Activated naive CD4-positive, alpha-beta T cell treated with anti-CD3 and anti-CD28 coated beads, Interleukin-2, amount 50 U/mL, for 24 hours (primary cell): ENCODE measurements at regions not wholly inside any gene's neighbourhood (a gene's known extent, or its start where the extent isn't known, plus 50 kb on each side); places are given as distances from the start of the nearest gene placed in this dataset.

Source experiments
- H3K27ac Mint-ChIP-seq: one replicate; pipeline ENCODE4 v1.8.0; 2021; ENCODE audit warnings: mild to moderate bottlenecking, mixed read lengths
- H3K27me3 Mint-ChIP-seq: one replicate; pipeline ENCODE4 v1.8.0; 2021; ENCODE audit warnings: mixed read lengths
- H3K36me3 Mint-ChIP-seq: one replicate; pipeline ENCODE4 v1.8.0; 2021; ENCODE audit warnings: mixed read lengths
- H3K4me1 Mint-ChIP-seq: one replicate; pipeline ENCODE4 v1.8.0; 2021; ENCODE audit warnings: mixed read lengths
- H3K4me3 Mint-ChIP-seq: one replicate; pipeline ENCODE4 v1.8.0; 2021; ENCODE audit warnings: mild to moderate bottlenecking, mixed read lengths
- H3K9me3 Mint-ChIP-seq: one replicate; pipeline ENCODE4 v1.8.0; 2021; ENCODE audit warnings: mixed read lengths

DNA sequence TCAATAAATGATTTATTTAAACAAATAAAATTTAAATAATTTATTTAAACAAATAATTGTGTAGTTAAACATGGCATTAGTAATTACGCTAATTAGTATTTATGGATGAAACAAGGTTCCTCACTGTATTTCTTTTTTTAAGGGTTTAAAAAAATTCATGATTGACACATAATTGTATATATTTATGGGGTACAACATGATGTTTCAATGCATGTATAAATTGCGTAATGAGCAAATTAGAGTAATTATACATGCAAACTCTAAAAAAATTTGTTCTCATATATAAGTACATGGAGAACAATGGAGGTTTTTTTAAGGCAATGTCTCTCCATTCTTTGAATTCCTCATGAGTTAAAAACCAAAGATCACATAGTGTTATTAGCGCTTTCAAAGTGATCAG lies 115.7 kb upstream of the KLF3 start:
- Mint-ChIP-seq H3K36me3 (no peaks in the 10 kb centered on the region), H3K27me3 (no peaks in the 10 kb centered on the region), H3K4me3 (no peak overlapping the region), H3K27ac (no peak overlapping the region), H3K9me3 (no peaks in the 10 kb centered on the region), H3K4me1 (peaks cover 4% of the 10 kb centered on the region)

DNA sequence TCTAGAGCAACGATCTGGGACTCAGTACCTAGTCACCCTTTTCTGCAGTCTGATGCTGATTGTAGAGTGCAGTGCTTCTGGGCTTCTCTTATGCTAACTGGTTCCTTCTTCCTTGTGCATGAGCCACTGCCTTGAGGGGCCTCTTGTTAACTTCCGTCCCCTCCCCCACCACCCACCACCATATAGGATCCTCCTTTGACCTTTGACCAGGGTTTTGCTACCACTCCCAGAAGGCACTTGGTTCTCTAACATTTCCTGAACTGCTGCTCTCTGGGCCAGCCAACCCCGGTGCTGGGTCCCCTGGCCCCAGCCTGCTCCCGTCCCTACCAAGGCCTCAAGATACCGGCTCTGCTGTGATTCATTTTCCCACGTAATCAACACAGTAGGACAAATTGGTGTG lies 104.6 kb upstream of the KLF3 start:
- H3K27me3 Mint-ChIP-seq: no peaks in the 10 kb centered on the region
- no peaks in the 10 kb centered on the region for H3K9me3 Mint-ChIP-seq
- no peak overlapping the region for H3K27ac Mint-ChIP-seq
- H3K36me3 Mint-ChIP-seq: no peaks in the 10 kb centered on the region
- H3K4me1 Mint-ChIP-seq: peaks cover 23% of the 10 kb centered on the region
- H3K4me3 Mint-ChIP-seq: no peak overlapping the region

DNA sequence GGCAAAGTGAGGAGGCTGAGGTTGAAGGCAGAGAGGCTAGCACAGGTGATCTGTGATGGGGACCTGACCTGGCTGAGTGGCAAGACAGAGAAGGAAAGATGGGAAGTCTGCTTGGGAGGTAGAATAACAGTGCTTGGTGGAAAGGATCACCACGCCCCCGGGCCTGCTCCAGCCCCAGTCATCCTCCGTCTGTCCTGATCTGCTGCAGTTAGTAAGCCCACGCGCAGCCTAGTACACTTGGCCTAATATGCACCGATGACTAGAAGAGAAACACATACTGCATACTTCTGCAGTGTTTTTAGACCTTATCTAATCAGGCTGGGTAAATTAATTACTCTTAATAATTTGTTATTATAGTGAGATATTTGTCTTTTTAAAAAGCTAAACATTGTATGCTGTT lies 103.7 kb upstream of the KLF3 start:
- Mint-ChIP-seq H3K27ac (no peak overlapping the region), H3K27me3 (no peaks in the 10 kb centered on the region), H3K36me3 (no peaks in the 10 kb centered on the region), H3K9me3 (no peaks in the 10 kb centered on the region), H3K4me3 (no peak overlapping the region), H3K4me1 (peaks cover 23% of the 10 kb centered on the region)

DNA sequence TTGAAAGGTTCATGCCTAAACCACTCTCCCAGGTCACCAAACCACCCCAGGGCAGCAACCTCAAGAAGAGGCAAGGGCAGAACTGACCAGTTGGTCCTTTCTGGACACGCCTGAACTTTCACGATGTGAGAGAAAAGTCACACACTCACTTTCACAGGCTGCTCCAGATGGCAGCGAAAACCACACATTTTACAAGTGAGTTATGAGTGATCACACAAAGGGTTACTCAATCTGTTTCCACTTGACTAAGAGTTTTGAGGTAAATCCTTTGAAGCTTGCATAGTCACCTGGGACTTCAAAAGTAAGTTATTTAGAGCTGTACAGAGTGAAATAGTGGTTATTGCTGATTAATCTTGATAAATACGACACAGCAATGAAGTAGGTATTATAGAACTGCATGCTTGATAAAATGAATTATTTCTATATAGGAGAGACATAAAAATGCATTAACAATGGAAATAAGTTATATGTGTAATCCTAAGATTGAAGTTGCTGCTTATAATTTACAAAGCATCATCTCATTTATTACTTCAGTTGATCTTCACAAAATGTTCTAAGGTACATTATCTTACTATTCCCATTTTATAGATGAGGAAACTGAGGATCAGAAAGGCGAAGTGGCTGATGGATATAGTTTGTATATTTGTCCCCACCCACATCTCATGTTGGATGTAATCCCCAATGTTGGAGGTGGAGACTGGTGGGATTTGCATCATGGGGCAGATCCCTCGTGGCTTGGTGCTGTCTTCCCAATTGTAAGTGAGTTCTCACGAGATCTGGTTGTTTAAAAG lies 103.0 kb upstream of the KLF3 start:
- no peak overlapping the region for H3K27ac Mint-ChIP-seq
- no peaks in the 10 kb centered on the region for H3K9me3 Mint-ChIP-seq
- H3K4me3 Mint-ChIP-seq: no peak overlapping the region
- H3K27me3 Mint-ChIP-seq: no peaks in the 10 kb centered on the region
- peaks cover 23% of the 10 kb centered on the region for H3K4me1 Mint-ChIP-seq
- no peaks in the 10 kb centered on the region for H3K36me3 Mint-ChIP-seq

DNA sequence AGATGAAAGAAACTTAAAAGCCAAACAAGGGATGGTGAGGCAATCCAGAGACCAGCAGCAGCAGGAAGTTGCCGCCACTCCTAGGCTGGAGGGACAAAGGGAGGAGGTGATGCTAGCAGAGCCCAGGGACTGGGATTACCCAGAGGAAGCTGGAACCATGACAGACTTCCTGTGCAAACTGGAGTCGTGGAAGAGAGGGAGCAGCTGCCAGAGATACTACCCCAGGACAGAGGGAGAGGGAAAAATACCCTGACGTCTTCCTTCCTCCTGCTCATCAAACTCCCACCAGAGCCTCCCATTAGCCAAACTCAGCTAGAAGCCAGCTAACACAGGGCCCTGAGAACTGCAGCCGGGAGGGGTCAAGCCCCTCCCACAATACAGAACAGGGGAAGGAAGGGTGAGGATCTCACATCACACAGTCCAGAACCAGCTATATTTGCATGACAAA lies 101.2 kb upstream of the KLF3 start:
- no peaks in the 10 kb centered on the region for H3K36me3 Mint-ChIP-seq
- no peaks in the 10 kb centered on the region for H3K27me3 Mint-ChIP-seq
- no peak overlapping the region for H3K4me3 Mint-ChIP-seq
- peaks cover 23% of the 10 kb centered on the region for H3K4me1 Mint-ChIP-seq
- H3K27ac Mint-ChIP-seq: no peak overlapping the region
- H3K9me3 Mint-ChIP-seq: no peaks in the 10 kb centered on the region

DNA sequence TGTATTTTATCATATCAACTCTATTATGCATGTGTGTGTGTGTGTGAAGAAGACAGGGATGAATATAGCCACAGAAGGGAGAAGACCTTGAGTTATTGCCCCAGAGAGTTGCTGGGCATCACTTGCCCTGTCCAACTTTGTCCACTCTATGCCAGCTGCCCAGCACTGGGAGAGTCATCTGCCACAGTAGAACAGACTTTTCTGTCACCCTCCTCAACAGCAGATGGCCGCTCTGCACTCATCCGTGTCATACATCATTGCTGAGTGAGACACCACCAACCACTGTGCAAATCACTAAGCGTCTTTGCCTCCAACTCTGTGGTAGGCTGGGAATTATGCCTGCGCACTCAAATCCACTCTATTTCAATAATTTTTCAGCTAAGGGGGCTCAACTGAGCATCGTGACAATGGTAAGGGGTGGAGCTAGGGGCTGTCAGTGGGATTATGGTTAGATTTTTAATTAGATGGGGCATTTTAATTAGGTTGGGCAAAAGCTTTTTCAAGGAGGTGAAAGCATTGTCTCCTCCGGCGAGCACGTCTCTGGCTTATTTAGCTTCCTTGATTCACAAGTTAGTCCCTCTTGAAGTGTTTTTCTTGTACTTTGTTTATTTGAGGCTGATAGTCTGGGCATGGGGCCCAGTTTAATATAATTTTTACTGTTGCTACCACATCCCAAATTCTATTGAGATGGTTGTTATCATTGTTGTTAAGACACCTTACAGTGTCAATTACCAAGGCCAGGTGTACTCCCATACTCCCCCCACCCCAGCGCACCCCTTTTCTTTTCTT lies 100.1 kb upstream of the KLF3 start:
- peaks cover 23% of the 10 kb centered on the region for H3K4me1 Mint-ChIP-seq
- no peaks in the 10 kb centered on the region for H3K27me3 Mint-ChIP-seq
- no peak overlapping the region for H3K4me3 Mint-ChIP-seq
- no peak overlapping the region for H3K27ac Mint-ChIP-seq
- no peaks in the 10 kb centered on the region for H3K9me3 Mint-ChIP-seq
- no peaks in the 10 kb centered on the region for H3K36me3 Mint-ChIP-seq

DNA sequence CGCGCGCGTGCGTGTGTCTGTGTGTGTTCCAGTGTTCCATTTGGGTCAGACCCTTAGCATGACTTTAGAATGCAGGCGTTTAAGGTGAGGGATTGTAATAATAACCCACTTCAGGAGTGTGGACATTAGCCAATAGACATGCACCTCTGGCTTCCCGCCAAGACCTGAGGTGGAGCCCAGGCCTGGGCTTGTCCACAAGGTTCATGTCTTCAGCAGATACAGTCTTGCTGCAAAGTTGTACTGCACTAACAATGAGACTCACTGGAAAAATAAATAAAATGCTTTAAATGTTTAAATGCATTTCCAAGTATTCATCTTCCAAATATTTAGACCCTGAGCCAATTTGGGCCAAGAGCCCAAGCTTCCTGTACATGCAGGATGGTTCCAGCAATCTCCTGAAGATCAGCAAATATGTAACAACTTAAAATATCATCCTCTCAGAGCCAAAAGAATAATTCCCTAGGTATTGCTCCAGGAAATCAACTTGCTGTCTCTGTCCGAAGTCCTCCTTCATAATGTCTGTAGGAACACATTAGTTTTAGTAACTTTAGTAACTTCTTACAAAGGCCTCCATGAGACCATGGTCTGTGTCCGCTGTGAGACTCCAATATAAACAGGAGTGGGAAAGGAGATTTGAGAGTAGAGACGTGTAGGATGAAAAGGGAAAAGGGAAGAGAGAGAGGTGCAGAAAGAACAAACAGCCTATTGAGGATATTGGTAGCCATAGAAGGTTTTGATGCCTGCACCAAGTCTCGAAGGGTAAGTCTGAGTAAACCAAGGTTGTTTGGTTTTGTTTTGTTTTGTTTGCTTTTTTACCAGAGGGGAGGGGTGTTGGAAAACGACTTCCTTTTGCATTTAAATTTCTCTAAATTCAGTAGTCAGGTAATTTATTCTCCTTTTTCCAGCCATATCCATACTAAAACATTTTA lies 98.5 kb upstream of the KLF3 start:
- H3K36me3 Mint-ChIP-seq: no peaks in the 10 kb centered on the region
- no peak overlapping the region for H3K4me3 Mint-ChIP-seq
- H3K4me1 Mint-ChIP-seq: peaks cover 16% of the 10 kb centered on the region
- H3K27ac Mint-ChIP-seq: no peak overlapping the region
- H3K27me3 Mint-ChIP-seq: no peaks in the 10 kb centered on the region
- no peaks in the 10 kb centered on the region for H3K9me3 Mint-ChIP-seq

DNA sequence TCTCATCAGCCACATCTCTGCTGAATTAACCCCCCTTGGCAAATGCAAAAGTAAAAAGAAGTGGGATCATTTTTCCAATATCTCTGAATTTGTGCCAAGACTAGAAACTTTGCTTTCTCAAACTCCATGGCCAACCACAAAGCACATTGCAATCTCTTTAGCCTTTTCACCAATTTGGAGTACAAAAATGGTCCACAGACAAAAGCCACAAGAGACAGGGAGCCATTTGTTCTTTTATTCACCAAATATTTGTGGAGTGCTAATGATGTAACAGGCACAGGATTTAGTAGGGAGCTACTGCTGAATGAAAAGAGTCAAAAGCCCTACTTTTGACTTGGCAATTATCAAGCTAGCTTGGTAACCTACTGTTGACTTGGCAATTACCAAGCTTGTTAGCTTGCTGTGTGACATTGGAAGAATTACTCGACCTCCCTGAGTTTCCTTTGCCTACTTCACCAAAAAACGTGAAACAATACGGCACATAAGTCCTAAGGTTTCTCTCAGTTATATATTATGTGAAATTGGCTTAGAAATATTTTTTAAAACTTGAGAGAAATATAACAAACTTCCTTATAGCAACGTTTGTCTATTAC lies 97.1 kb upstream of the KLF3 start:
- H3K27me3 Mint-ChIP-seq: no peaks in the 10 kb centered on the region
- H3K27ac Mint-ChIP-seq: no peak overlapping the region
- H3K4me1 Mint-ChIP-seq: peaks cover 2% of the 10 kb centered on the region
- no peak overlapping the region for H3K4me3 Mint-ChIP-seq
- H3K9me3 Mint-ChIP-seq: no peaks in the 10 kb centered on the region
- H3K36me3 Mint-ChIP-seq: no peaks in the 10 kb centered on the region

DNA sequence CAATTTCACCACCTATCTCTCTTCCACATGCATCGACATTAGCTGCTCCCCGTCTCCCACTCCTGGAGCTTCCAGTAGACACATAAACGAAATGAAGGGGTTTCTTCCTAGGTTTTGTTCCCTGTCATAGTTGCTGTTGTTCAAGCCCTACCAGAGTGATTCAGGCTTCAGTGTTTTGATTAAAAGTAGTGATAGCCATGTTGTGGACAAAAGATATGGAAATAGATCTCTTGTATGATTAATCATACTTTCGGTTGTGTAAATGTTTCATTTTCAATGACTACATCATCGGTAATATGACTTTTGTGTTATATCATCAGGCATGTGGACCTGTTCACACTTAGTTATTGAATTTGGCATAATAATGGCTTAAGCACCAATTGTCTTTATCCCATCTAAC lies 96.5 kb upstream of the KLF3 start:
- H3K4me1 Mint-ChIP-seq: no peaks in the 10 kb centered on the region
- no peak overlapping the region for H3K4me3 Mint-ChIP-seq
- no peak overlapping the region for H3K27ac Mint-ChIP-seq
- no peaks in the 10 kb centered on the region for H3K36me3 Mint-ChIP-seq
- no peaks in the 10 kb centered on the region for H3K27me3 Mint-ChIP-seq
- no peaks in the 10 kb centered on the region for H3K9me3 Mint-ChIP-seq

DNA sequence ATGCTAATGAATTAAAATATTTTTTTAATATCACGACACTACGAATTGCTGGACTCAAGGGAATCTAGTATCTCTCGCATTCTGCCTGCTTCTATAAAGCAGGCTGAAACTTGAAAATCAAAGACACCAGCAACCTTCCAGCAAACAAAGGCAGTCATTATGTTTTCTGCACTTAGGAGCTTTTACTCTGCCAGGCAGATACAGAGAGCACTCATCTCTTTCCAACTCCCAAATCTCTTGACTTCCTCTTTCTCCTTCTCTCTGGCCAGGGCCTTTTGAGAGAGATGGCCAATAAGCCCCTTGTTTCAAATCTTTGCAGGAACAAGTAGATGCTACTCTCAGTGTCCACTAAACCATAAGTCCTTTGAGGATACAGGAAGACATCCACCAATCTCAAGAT lies 95.2 kb upstream of the KLF3 start:
- H3K4me1 Mint-ChIP-seq: no peaks in the 10 kb centered on the region
- H3K27ac Mint-ChIP-seq: no peak overlapping the region
- H3K27me3 Mint-ChIP-seq: no peaks in the 10 kb centered on the region
- no peak overlapping the region for H3K4me3 Mint-ChIP-seq
- no peaks in the 10 kb centered on the region for H3K9me3 Mint-ChIP-seq
- no peaks in the 10 kb centered on the region for H3K36me3 Mint-ChIP-seq

DNA sequence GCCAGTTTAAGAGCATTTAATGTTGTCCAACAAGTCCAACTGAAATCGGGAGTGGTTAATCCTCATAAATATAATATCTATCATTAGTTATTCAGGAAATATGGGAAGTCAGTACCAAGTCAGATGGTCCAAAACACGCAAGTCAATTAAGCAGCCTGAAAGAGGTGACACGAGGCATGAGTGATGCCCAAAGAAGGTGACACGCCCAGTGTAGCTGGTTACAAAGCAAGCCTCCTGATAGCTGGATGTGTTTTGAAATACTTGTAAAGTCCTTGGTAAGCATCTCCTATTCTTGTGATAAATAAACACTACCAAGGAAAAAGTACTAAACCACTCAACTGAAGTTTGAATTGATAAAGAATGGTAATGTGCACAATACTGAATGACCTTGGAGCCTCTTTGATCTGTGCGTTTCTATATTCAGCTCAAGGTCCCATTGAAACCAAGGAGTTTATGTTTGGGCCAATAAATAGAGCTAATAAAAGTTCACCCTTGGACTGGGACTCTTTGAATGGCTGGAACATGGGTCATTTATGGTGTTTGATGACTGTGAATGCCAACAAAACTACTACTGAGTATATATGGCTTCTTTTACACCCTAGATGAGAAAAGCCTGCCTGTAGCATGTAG lies 93.2 kb upstream of the KLF3 start:
- Mint-ChIP-seq H3K9me3 (no peaks in the 10 kb centered on the region), H3K4me1 (peaks cover 8% of the 10 kb centered on the region), H3K27me3 (no peaks in the 10 kb centered on the region), H3K4me3 (no peak overlapping the region), H3K36me3 (no peaks in the 10 kb centered on the region), H3K27ac (no peak overlapping the region)

DNA sequence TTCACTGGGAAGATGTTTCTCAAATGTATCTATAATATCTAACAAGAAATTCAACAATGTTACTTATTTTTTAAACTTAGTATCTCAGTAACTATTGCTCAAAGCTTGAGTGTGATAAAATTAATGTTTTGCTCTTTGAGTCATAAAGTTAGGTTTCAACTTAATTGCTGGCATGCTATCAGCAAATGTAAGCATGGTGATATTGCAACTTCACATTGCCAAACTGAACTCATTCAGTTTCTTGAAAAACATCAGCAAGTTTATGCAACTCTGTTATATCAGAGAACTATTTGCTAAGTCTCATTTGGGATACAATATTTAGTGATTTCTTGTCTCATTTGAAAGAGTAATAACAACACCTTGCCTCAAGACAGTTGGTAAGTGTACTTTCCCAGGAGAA lies 91.2 kb upstream of the KLF3 start:
- H3K27ac Mint-ChIP-seq: no peak overlapping the region
- H3K36me3 Mint-ChIP-seq: peaks cover 2% of the 10 kb centered on the region
- peaks cover 21% of the 10 kb centered on the region for H3K4me1 Mint-ChIP-seq
- no peak overlapping the region for H3K4me3 Mint-ChIP-seq
- no peaks in the 10 kb centered on the region for H3K9me3 Mint-ChIP-seq
- no peaks in the 10 kb centered on the region for H3K27me3 Mint-ChIP-seq

DNA sequence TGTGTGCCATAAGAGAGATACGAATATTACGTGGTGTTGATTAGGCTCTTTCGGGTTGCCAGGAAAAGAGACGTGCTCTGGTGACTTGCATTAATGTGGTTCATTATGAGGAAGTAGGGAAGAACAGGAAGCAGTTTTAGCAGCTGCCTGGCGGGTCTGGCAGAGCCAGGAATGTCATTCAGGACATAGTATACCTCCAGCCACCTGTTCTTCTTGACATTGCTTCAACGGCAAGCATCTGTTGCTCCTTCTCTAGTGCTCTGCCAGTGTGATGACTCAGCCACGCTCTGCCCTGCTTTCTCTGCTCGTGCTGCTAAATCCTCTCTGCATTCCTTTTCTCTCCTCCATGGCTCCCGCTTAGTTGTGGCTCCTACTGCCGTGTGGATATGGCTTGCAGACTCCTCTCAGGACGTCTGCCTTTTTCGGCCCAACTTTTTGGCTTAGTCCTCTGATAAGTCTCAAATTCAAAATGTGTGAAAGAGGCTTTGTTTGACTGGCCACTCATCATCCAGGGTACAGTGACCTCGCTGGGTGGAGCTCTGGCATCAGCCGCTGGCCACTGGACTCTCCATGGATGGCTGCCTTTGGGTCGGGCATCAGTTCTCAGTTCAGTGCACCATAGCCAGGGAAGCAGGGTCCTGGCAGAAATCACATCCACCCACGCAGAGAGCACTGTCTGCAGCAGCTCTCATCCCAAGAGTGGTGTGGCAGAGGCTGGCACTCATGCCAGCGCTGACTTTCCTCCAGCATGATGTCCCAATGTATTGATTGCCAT lies 89.3 kb upstream of the KLF3 start:
- H3K4me3 Mint-ChIP-seq: no peak overlapping the region
- H3K27ac Mint-ChIP-seq: no peak overlapping the region
- H3K4me1 Mint-ChIP-seq: peaks cover 21% of the 10 kb centered on the region
- peaks cover 2% of the 10 kb centered on the region for H3K36me3 Mint-ChIP-seq
- no peaks in the 10 kb centered on the region for H3K27me3 Mint-ChIP-seq
- no peaks in the 10 kb centered on the region for H3K9me3 Mint-ChIP-seq

DNA sequence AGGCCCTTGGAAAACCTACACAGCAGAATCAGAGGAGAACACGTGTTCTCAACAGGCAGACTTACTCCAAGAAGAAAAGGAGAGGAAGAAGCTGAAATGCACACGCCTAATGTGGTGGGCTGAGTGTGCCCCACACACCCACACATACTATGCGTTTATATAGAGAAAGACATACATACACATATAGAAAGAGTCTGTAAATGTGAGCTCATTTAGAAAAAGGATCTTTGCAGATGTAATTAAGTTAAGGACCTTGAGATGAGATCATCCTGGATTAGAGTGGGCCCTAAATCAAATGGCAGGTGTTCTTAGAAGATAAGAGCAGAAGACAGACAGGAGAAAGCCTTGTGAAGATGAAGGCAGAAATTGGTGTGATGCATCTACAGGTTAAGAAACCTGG lies 87.2 kb upstream of the KLF3 start:
- peaks cover 21% of the 10 kb centered on the region for H3K4me1 Mint-ChIP-seq
- H3K9me3 Mint-ChIP-seq: no peaks in the 10 kb centered on the region
- H3K4me3 Mint-ChIP-seq: no peak overlapping the region
- peaks cover 2% of the 10 kb centered on the region for H3K36me3 Mint-ChIP-seq
- H3K27ac Mint-ChIP-seq: peak overlapping the region; percentile 11
- no peaks in the 10 kb centered on the region for H3K27me3 Mint-ChIP-seq
